Coronary artery (tissue), 2 donors: ENCODE measurements at regions not wholly inside any gene's neighbourhood (a gene's known extent, or its start where the extent isn't known, plus 50 kb on each side); places are given as distances from the start of the nearest gene placed in this dataset.

Experiments used
- DNase-seq: peaks from one replicate; pipeline ENCODE4 v3.0.0-alpha.2; 2017; ENCODE audit warnings: low spot score
- H3K27ac ChIP-seq, 2 donors: fragments of 200-600 bp; sonication (generic); one replicate each; pipeline ENCODE4 v1.5.1; 2016 to 2019
- H3K4me3 ChIP-seq: fragments of 200-600 bp; sonication (generic); 2 replicates; pipeline ENCODE4 v1.5.1; 2016; ENCODE audit warnings: mild to moderate bottlenecking, moderate library complexity
- TF ChIP-seq, protein P1 (sequence below): fragments of 200-600 bp; sonication (generic); IDR thresholded peaks from one replicate; pipeline ENCODE4 v1.5.1; 2019; ENCODE audit warnings: antibody characterized with exemption

DNA sequence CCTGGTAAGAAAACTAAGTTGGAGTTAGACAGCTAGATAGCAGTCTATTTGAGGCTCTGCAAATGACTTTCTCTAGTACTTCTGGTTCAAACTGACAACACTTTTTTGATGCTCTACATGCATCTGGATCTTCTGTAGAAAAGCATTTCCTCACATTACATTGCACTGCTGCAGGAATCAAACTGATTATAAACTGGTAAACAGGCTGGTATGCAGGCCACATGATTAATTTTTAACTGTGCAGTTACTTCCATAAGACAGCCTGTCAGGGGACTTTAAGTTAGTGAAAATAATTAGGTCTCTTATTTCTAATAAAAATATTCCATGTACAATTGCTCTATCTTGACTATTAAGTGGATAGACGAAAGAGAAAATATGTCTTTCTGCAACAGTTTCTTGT is 550.0 kb upstream of the ALCAM start:
- DNase-seq = no peak
- Histone ChIP-seq H3K4me3 (no peak overlapping the region), H3K27ac (no peak overlapping the region)
- TF ChIP-seq, protein P1, sequence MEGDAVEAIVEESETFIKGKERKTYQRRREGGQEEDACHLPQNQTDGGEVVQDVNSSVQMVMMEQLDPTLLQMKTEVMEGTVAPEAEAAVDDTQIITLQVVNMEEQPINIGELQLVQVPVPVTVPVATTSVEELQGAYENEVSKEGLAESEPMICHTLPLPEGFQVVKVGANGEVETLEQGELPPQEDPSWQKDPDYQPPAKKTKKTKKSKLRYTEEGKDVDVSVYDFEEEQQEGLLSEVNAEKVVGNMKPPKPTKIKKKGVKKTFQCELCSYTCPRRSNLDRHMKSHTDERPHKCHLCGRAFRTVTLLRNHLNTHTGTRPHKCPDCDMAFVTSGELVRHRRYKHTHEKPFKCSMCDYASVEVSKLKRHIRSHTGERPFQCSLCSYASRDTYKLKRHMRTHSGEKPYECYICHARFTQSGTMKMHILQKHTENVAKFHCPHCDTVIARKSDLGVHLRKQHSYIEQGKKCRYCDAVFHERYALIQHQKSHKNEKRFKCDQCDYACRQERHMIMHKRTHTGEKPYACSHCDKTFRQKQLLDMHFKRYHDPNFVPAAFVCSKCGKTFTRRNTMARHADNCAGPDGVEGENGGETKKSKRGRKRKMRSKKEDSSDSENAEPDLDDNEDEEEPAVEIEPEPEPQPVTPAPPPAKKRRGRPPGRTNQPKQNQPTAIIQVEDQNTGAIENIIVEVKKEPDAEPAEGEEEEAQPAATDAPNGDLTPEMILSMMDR = no peak

- H3K4me3 ChIP-seq = no peak overlapping the region
- TF ChIP-seq, protein P1 = no peak
- no peak for DNase-seq
- no peak overlapping the region for H3K27ac ChIP-seq
Observed at GRCh38 chr3:104819333-104819732, 547.4 kb upstream of the ALCAM start.

DNA sequence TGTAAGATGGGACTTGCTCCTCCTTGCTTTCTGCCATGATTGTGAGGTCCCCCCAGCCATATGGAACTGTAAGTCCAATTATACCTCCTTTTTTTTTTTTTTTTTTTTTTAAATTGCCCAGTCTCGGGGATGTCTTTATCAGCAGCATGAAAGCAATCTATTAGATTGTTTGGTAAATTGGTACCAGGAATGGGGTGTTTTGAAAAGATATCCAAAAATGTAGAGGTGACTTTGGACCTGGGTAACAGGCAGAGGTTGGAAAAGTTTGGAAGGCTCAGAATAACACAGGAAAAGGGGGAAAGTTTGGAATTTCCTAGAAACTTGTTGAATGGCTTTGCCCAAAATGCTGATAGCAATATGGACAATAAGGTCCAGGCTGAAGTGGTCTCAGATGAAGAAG is 545.8 kb upstream of the ALCAM start:
- Histone ChIP-seq H3K4me3 (no peak overlapping the region), H3K27ac (no peak overlapping the region)
- TF ChIP-seq, protein P1 = no peak
- DNase-seq = no peak

- TF ChIP-seq, protein P1 = no peak
- no peak for DNase-seq
- H3K4me3 ChIP-seq = no peak overlapping the region
- no peak overlapping the region for H3K27ac ChIP-seq
Observed at GRCh38 chr3:104825116-104825515, 541.6 kb upstream of the ALCAM start.

DNA sequence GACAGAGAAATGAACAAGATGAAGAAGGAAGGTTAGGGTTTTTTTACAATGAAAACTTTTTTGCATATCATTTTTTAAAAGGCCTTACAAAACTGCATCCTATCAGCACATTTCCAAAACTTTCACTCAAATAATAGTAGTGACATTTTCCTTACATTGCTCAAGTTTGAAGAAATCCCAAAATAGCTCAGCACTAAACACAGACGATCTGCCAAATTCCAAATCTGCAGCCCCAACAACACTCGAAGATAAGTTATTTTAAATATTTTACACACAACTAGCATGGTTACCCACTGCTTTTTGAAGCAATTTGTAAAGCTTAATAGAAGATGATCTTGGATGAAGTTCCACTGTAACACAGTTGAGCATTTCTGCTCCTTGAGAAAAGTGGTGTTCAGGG is 535.6 kb upstream of the ALCAM start:
- Histone ChIP-seq H3K4me3 (no peak overlapping the region), H3K27ac (no peak overlapping the region)
- TF ChIP-seq, protein P1 = no peak
- DNase-seq = no peak

DNA sequence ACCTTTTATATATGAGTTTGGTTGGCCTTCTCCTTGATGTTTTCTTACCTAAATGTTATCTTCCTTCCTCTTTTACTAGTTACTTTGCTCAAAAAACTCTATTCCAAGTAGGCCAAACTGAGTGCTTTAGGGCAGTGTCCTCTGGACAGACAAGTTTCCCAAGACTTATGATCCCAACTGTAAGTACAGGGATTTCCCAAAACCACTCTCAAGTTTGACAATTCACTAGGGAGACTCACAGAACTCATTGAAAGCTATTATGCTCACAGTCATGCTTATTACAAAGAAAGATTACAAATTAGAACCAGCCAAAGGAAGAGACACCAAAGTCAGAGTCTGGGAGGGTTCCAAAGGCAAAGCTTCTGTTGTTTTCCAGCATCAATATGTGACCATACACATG is 534.2 kb upstream of the ALCAM start:
- TF ChIP-seq, protein P1 = no peak
- DNase-seq = no peak
- Histone ChIP-seq H3K27ac (no peak overlapping the region), H3K4me3 (no peak overlapping the region)

DNA sequence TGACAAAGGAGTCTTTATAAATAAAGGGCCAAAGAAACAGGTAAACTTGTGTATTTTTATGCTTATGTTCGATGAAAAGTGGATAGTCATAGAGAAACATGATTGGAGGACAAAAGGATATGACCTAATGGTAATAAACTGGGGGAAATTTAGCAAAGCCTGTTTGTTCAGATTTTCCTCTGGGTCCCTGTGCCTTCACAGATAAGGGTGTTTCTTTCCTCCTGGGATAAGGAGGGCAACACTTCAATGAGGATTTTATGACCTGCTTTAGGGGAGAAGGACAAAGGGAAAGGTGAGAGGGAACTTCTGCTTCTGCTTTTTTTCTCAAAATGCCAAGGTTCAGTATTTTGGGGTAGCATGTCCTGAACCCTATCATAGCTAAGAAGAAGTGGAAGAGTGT is 531.3 kb upstream of the ALCAM start:
- Histone ChIP-seq H3K4me3 (no peak overlapping the region), H3K27ac (no peak overlapping the region)
- TF ChIP-seq, protein P1 = no peak
- DNase-seq = no peak
